ENCODE measurements at regions not wholly inside any gene's neighbourhood (a gene's known extent, or its start where the extent isn't known, plus 50 kb on each side); places are given as distances from the start of the nearest gene placed in this dataset.

GRCh38 chr1:186518822-186519381 lies 58.0 kb upstream of the PDC start:
- no peak for TF ChIP-seq POLR2AphosphoS5 (IDR thresholded peaks at IDR 0.05; ENCODE audit: borderline replicate concordance, low read depth, low read length)
- TF ChIP-seq EZH2 (IDR thresholded peaks at IDR 0.05) = no peak
- TF ChIP-seq FOXP2 (optimal IDR thresholded peaks at IDR 0.05; ENCODE audit: control extremely low read depth, extremely low read length, insufficient read depth) = no peak
